Left ventricle myocardium inferior (tissue), 1 donor: ENCODE measurements at regions not wholly inside any gene's neighbourhood (a gene's known extent, or its start where the extent isn't known, plus 50 kb on each side); places are given as distances from the start of the nearest gene placed in this dataset.
"Not testable (repeated sequence)": the region's sequence is repeated elsewhere in the genome, so short reads cannot be mapped to it uniquely, and the experiment has no call there.

Experiments used
- DNase-seq: peaks from one replicate; pipeline ENCODE4 v3.0.0-alpha.2; 2020
- H3K27ac ChIP-seq: fragments of 200-600 bp; replicated peaks from 2 replicates; pipeline ENCODE4 v1.8.0; 2021
- H3K27me3 ChIP-seq: fragments of 200-600 bp; 2 replicates; pipeline ENCODE4 v1.8.0; 2021; ENCODE audit warnings: low read depth
- H3K36me3 ChIP-seq: fragments of 200-600 bp; 2 replicates; pipeline ENCODE4 v1.8.0; 2021
- H3K4me1 ChIP-seq: fragments of 200-600 bp; 2 replicates; pipeline ENCODE4 v1.8.0; 2021
- H3K4me3 ChIP-seq: fragments of 200-600 bp; 2 replicates; pipeline ENCODE4 v1.8.0; 2021; ENCODE audit warnings: mild to moderate bottlenecking, moderate library complexity
- H3K9me3 ChIP-seq: fragments of 200-600 bp; replicated peaks from 2 replicates; pipeline ENCODE4 v1.8.0; 2021
- CTCF ChIP-seq: fragments of 200-600 bp; IDR thresholded peaks from 2 replicates; pipeline ENCODE4 v1.8.0; 2021; ENCODE audit warnings: antibody characterized with exemption, mild to moderate bottlenecking, borderline replicate concordance
- intact Hi-C: fragments of 100-400 bp; cut with micrococcal nuclease; formaldehyde crosslinking; loops from one replicate; pipeline ENCODE4 v1.11.0; 2022
- donor health status: DM: no; HTN: yes; CAD: no; lungs with severe emphysema.

GRCh38 chr1:227415115-227415790, 97.0 kb upstream of the CDC42BPA start:
- intact Hi-C loops, result loop anchor here (10.0 kb wide), 1 partner anchor 180 kb away; no protein-coding TSS in a partner anchor
- TF ChIP-seq CTCF, result no peak
- Histone ChIP-seq H3K4me3 (no peak overlapping the region), H3K27me3 (no peaks in the 10 kb centered on the region), H3K36me3 (no peaks in the 10 kb centered on the region), H3K4me1 (peaks cover 21% of the 10 kb centered on the region), H3K9me3 (no peaks in the 10 kb centered on the region), H3K27ac (no peak overlapping the region)
- no peak for DNase-seq

DNA sequence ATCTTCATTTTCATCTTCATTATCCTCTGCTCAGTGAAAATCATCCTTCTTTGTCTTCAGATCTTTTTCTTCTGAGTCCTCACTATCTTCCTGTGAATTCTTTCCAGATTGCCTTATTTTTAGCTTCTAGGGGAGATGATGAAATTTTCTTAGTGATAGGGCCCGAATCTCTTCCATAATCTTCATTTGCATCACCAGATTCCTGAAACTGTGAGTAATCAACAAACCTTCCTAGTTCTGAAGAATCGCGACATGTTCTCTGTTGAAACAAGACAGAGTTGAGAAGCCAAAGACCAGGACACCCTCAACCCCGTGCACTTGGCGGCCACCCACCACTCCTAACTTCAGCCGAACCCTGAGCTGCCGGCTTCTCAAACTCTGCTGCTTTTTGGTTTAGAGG, 92.8 kb upstream of the CDC42BPA start:
- Histone ChIP-seq H3K27ac (no peak overlapping the region), H3K9me3 (no peaks in the 10 kb centered on the region), H3K4me1 (no peaks in the 10 kb centered on the region), H3K27me3 (no peaks in the 10 kb centered on the region), H3K36me3 (no peaks in the 10 kb centered on the region), H3K4me3 (no peak overlapping the region)
- no peak for DNase-seq
- TF ChIP-seq CTCF, result no peak
- intact Hi-C loops, result loop anchor here (10.0 kb wide), 1 partner anchor 176 kb away; no protein-coding TSS in a partner anchor

DNA sequence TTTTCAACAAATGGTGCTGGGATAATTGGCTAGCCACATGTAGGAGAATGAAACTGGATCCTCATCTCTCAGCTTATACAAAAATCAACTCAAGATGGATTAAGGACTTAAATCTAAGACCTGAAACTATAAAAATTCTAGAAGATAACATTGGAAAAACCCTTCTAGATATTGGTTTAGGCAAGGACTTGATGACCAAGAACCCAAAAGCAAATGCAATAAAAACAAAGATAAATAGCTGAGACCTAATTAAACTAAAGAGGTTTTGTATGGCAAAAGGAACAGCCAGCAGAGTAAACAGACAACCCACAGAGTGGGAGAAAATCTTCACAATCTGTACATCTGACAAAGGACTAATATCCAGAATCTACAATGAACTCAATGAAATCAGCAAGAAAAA, 88.0 kb upstream of the CDC42BPA start:
- H3K4me1 ChIP-seq, DNase-seq, H3K9me3 ChIP-seq, H3K4me3 ChIP-seq, H3K27me3 ChIP-seq, H3K27ac ChIP-seq, H3K36me3 ChIP-seq, intact Hi-C loops: not testable (repeated sequence)

DNA sequence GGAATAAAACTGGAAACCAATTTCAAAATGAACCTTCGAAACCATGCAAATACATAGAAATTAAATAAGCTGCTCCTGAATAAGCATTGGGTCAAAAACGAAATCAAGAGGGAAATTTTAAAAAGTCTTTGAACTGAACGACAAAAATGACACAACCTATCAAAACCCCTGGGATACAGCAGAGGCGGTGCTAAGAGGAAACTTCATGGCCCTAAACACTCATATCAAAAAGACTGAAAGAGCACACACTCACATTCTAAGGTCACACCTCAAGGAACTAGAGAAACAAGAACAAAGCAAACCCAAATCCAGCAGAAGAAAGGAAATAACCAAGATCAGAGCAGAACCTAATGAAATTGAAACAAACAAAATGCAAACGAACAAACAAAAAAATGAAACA, 85.2 kb upstream of the CDC42BPA start:
- Histone ChIP-seq H3K27me3 (no peaks in the 10 kb centered on the region), H3K27ac (no peak overlapping the region), H3K4me1 (no peaks in the 10 kb centered on the region), H3K9me3 (peaks cover 3% of the 10 kb centered on the region), H3K4me3 (no peak overlapping the region), H3K36me3 (no peaks in the 10 kb centered on the region)
- intact Hi-C loops, result no loop called here
- no peak for TF ChIP-seq CTCF
- DNase-seq, result no peak

- H3K36me3 ChIP-seq, result no peaks in the 10 kb centered on the region
- intact Hi-C loops, result no loop called here
- H3K4me3 ChIP-seq, result no peak overlapping the region
- no peak for TF ChIP-seq CTCF
- no peaks in the 10 kb centered on the region for H3K27me3 ChIP-seq
- H3K9me3 ChIP-seq, result peaks cover 3% of the 10 kb centered on the region
- DNase-seq, result no peak
- H3K27ac ChIP-seq, result no peak overlapping the region
- no peaks in the 10 kb centered on the region for H3K4me1 ChIP-seq
These were observed 83.5 kb upstream of the CDC42BPA start for GRCh38 chr1:227401562-227402342.

- Histone ChIP-seq H3K36me3 (no peaks in the 10 kb centered on the region), H3K27ac (no peak overlapping the region), H3K9me3 (no peaks in the 10 kb centered on the region), H3K4me3 (no peak overlapping the region), H3K4me1 (no peaks in the 10 kb centered on the region), H3K27me3 (no peaks in the 10 kb centered on the region)
- intact Hi-C loops, result no loop called here
- no peak for DNase-seq
- no peak for TF ChIP-seq CTCF
These were observed 80.9 kb upstream of the CDC42BPA start for GRCh38 chr1:227399152-227399730.
